ENCODE measurements at regions not wholly inside any gene's neighbourhood (a gene's known extent, or its start where the extent isn't known, plus 50 kb on each side); places are given as distances from the start of the nearest gene placed in this dataset.

DNA sequence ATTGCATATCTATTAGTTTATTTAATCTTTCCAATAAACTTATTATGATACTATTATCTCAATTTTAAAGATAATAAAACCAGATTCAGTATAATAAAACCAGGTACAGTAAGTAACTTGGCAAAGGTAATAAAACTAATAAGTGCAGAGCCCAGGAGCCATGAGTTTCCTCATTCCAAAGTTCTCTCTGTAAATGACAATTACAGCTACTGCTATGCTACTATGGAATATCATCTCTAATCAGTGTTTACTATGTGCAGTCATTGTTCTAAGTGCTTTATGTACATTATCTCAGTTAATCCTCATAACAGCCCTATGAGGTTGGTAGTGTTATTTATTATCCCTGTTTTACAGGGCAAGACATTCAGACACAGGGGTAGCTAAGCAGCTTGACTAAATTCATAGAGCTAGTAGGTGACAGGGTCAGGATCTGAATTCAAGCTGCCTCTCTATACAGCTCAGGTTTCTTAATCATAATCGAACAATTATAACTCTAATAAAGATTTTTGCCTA, 285.0 kb upstream of the PITX2 start:
- no peak for DNase-seq
- no peak overlapping the region for H3K4me3 ChIP-seq (replicated peaks in 1 of 3; ENCODE audit: low read depth in 2 of 3, low read length in 3 of 3)
- no peak overlapping the region for H3K27ac Mint-ChIP-seq
- no CpG with 5 or more reads among the region's 1 CpG for WGBS (ENCODE audit: insufficient coverage)
- H4K20me1 ChIP-seq (ENCODE audit: insufficient read depth, low read length) = no peaks in the 10 kb centered on the region
- no peak overlapping the region for H3K4me2 ChIP-seq (replicated peaks; ENCODE audit: extremely low read depth, low read length, poor library complexity, severe bottlenecking)
- no peak overlapping the region for H2AFZ ChIP-seq (ENCODE audit: insufficient read depth, low read depth, low read length, poor library complexity, severe bottlenecking)
- peaks cover 0 to 1% (median 0%) of the 10 kb centered on the region in 3 donors for H3K27me3 Mint-ChIP-seq (ENCODE audit: low read depth in 3 of 3)
- intact Hi-C loops (cut with micrococcal nuclease) = no loop called here
- TF ChIP-seq, protein P1, sequence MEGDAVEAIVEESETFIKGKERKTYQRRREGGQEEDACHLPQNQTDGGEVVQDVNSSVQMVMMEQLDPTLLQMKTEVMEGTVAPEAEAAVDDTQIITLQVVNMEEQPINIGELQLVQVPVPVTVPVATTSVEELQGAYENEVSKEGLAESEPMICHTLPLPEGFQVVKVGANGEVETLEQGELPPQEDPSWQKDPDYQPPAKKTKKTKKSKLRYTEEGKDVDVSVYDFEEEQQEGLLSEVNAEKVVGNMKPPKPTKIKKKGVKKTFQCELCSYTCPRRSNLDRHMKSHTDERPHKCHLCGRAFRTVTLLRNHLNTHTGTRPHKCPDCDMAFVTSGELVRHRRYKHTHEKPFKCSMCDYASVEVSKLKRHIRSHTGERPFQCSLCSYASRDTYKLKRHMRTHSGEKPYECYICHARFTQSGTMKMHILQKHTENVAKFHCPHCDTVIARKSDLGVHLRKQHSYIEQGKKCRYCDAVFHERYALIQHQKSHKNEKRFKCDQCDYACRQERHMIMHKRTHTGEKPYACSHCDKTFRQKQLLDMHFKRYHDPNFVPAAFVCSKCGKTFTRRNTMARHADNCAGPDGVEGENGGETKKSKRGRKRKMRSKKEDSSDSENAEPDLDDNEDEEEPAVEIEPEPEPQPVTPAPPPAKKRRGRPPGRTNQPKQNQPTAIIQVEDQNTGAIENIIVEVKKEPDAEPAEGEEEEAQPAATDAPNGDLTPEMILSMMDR (IDR thresholded peaks at IDR 0.05) = no peak
- no peak overlapping the region for H3K27ac ChIP-seq (ENCODE audit: low read depth in 1 of 2, low read length in 2 of 2)
- no peaks in the 10 kb centered on the region for H3K36me3 Mint-ChIP-seq
- H3K4me1 Mint-ChIP-seq = no peaks in the 10 kb centered on the region
- H3K79me2 ChIP-seq (ENCODE audit: insufficient read depth, low read length) = no peaks in the 10 kb centered on the region
- no peaks in the 10 kb centered on the region for H3K36me3 ChIP-seq (replicated peaks in 1 of 2; ENCODE audit: control insufficient read depth in 1 of 2, insufficient read depth in 2 of 2, low read length in 2 of 2)
- H3K27me3 ChIP-seq (ENCODE audit: control insufficient read depth in 2 of 2, insufficient read depth in 2 of 2, low read length in 2 of 2) = no peaks in the 10 kb centered on the region
- peaks cover 0 to 4% (median 0%) of the 10 kb centered on the region in 7 donors for H3K9me3 Mint-ChIP-seq
- no peak overlapping the region for H3K9ac ChIP-seq (ENCODE audit: insufficient read depth, low read length, poor library complexity, severe bottlenecking)
- no peaks in the 10 kb centered on the region for H3K4me1 ChIP-seq (ENCODE audit: control insufficient read depth in 1 of 2, insufficient read depth in 2 of 2, low read length in 2 of 2)
- no peaks in the 10 kb centered on the region for H3K9me3 ChIP-seq (replicated peaks in 1 of 2; ENCODE audit: control insufficient read depth in 1 of 2, insufficient read depth in 1 of 2, low read length in 2 of 2)
- no peak overlapping the region for H3K4me3 Mint-ChIP-seq

- no peaks in the 10 kb centered on the region for H3K36me3 ChIP-seq (replicated peaks in 1 of 2; ENCODE audit: control insufficient read depth in 1 of 2, insufficient read depth in 2 of 2, low read length in 2 of 2)
- Mint-ChIP-seq H3K9me3 (peaks cover 0 to 2% (median 0%) of the 10 kb centered on the region in 7 donors), H3K36me3 (no peaks in the 10 kb centered on the region), H3K4me1 (no peaks in the 10 kb centered on the region), H3K27ac (no peak overlapping the region), H3K27me3 (ENCODE audit: low read depth in 3 of 3) (peaks cover 1 to 5% (median 2%) of the 10 kb centered on the region in 3 donors), H3K4me3 (no peak overlapping the region)
- no peaks in the 10 kb centered on the region for H3K27me3 ChIP-seq (ENCODE audit: control insufficient read depth in 2 of 2, insufficient read depth in 2 of 2, low read length in 2 of 2)
- DNase-seq = no peak
- H4K20me1 ChIP-seq (ENCODE audit: insufficient read depth, low read length) = no peaks in the 10 kb centered on the region
- no peak overlapping the region for H3K4me3 ChIP-seq (replicated peaks in 1 of 3; ENCODE audit: low read depth in 2 of 3, low read length in 3 of 3)
- TF ChIP-seq, protein P1 (IDR thresholded peaks at IDR 0.05) = no peak
- H3K9ac ChIP-seq (ENCODE audit: insufficient read depth, low read length, poor library complexity, severe bottlenecking) = no peak overlapping the region
- no peak overlapping the region for H3K27ac ChIP-seq (ENCODE audit: low read depth in 1 of 2, low read length in 2 of 2)
- H3K4me1 ChIP-seq (ENCODE audit: control insufficient read depth in 1 of 2, insufficient read depth in 2 of 2, low read length in 2 of 2) = no peaks in the 10 kb centered on the region
- no peak overlapping the region for H3K4me2 ChIP-seq (replicated peaks; ENCODE audit: extremely low read depth, low read length, poor library complexity, severe bottlenecking)
- H3K9me3 ChIP-seq (replicated peaks in 1 of 2; ENCODE audit: control insufficient read depth in 1 of 2, insufficient read depth in 1 of 2, low read length in 2 of 2) = no peaks in the 10 kb centered on the region
- 87% methylated on average over 3 of the region's 3 CpGs for whole genome bisulfite sequencing (ENCODE audit: insufficient coverage)
- H2AFZ ChIP-seq (ENCODE audit: insufficient read depth, low read depth, low read length, poor library complexity, severe bottlenecking) = no peak overlapping the region
- H3K79me2 ChIP-seq (ENCODE audit: insufficient read depth, low read length) = no peaks in the 10 kb centered on the region
- intact Hi-C loops (cut with micrococcal nuclease) = no loop called here
These were observed 291.9 kb upstream of the PITX2 start for GRCh38 chr4:110914791-110915190.

Data from CD14-positive monocyte (primary cell).